Fibroblast of skin of left biceps (primary cell): ENCODE measurements at regions not wholly inside any gene's neighbourhood (a gene's known extent, or its start where the extent isn't known, plus 50 kb on each side); places are given as distances from the start of the nearest gene placed in this dataset.
"Not testable (repeated sequence)": the region's sequence is repeated elsewhere in the genome, so short reads cannot be mapped to it uniquely, and the experiment has no call there.

Source experiments
- DNase-seq, 2 experiments: peaks; one replicate each; pipeline ENCODE4 v3.0.0-alpha.2; 2013; ENCODE audit warnings: low read depth in 2 of 2

- DNase-seq, result no peak
Measured at GRCh38 chr6:132142308-132142707, 191.1 kb upstream of the CCN2 start.

GRCh38 chr6:132140189-132140588 is 189.0 kb upstream of the CCN2 start:
- no peak for DNase-seq

- DNase-seq, result no peak
Measured at GRCh38 chr6:132139611-132140010, 188.4 kb upstream of the CCN2 start.

- peak in 1 of 2 experiments; percentile 43 for DNase-seq
Measured at GRCh38 chr6:132136981-132137380, 185.8 kb upstream of the CCN2 start.

- no peak for DNase-seq
Measured at GRCh38 chr6:132135409-132135808, 184.2 kb upstream of the CCN2 start.

GRCh38 chr6:132133736-132134445 is 182.7 kb upstream of the CCN2 start:
- no peak for DNase-seq

GRCh38 chr6:132132924-132133639 is 181.9 kb upstream of the CCN2 start:
- DNase-seq, result no peak

GRCh38 chr6:132132422-132132821 is 181.2 kb upstream of the CCN2 start:
- no peak for DNase-seq

- peak; percentile 89 to 91 for DNase-seq
Measured at GRCh38 chr6:132131758-132132157, 180.6 kb upstream of the CCN2 start.

- DNase-seq, result no peak
Measured at GRCh38 chr6:132131351-132131750, 180.2 kb upstream of the CCN2 start.

- no peak for DNase-seq
Measured at GRCh38 chr6:132130626-132131298, 179.6 kb upstream of the CCN2 start.

GRCh38 chr6:132128424-132128823 is 177.3 kb upstream of the CCN2 start:
- no peak for DNase-seq

GRCh38 chr6:132126150-132126549 is 175.0 kb upstream of the CCN2 start:
- no peak for DNase-seq

- no peak for DNase-seq
Measured at GRCh38 chr6:132122871-132123270, 171.7 kb upstream of the CCN2 start.

- DNase-seq, result no peak
Measured at GRCh38 chr6:132122176-132122575, 171.0 kb upstream of the CCN2 start.

- DNase-seq, result no peak
Measured at GRCh38 chr6:132118144-132118543, 167.0 kb upstream of the CCN2 start.

- no peak for DNase-seq
Measured at GRCh38 chr6:132115714-132116366, 164.7 kb upstream of the CCN2 start.

- no peak for DNase-seq
Measured at GRCh38 chr6:132114201-132114825, 163.1 kb upstream of the CCN2 start.

- not testable (repeated sequence) for DNase-seq
Measured at GRCh38 chr6:132109752-132110151, 158.6 kb upstream of the CCN2 start.

GRCh38 chr6:132107896-132108295 is 156.7 kb upstream of the CCN2 start:
- no peak for DNase-seq

GRCh38 chr6:132101535-132101934 is 150.4 kb upstream of the CCN2 start:
- no peak for DNase-seq
